ENCODE measurements at regions not wholly inside any gene's neighbourhood (a gene's known extent, or its start where the extent isn't known, plus 50 kb on each side); places are given as distances from the start of the nearest gene placed in this dataset.

DNA sequence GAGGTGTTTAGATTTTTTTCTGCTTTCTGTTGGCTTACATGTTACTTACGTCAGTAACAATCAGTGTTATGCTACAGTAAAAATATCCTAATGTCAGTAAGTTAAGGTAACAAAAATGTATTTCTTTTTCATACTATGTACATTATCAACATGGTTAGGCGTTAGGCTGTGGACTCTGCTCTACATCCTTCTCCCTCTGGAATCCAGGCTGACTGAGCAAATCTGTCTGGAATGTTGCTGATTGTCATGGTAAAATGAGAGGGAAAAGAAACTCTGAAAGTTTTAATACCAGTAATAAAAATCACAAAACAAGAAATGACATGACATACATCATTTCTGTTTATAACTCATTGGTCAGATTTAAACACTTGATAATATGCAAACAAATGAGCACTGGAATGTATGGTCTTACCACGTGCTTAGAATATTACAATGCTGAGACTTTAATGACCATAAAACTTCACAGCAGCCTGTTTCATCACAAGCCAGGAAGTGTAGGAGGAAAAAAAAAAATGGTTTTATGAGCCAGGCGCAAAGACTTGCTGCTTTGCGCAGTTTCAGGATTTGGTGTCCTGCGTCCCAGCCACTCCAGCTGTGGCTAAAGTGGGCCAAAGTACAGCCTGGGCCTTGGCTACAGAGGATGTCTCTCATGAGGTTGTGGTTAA lies 252.4 kb downstream of the FSIP2 start:
- intact Hi-C loops (cut with DNase I), result no loop called here
- WGBS, result 63% methylated on average over 6 of the region's 6 CpGs
- TF ChIP-seq POLR2A (IDR thresholded peaks at IDR 0.05) (no peak), POLR2AphosphoS5 (IDR thresholded peaks at IDR 0.05) (no peak)
- TF ChIP-seq, protein P1, sequence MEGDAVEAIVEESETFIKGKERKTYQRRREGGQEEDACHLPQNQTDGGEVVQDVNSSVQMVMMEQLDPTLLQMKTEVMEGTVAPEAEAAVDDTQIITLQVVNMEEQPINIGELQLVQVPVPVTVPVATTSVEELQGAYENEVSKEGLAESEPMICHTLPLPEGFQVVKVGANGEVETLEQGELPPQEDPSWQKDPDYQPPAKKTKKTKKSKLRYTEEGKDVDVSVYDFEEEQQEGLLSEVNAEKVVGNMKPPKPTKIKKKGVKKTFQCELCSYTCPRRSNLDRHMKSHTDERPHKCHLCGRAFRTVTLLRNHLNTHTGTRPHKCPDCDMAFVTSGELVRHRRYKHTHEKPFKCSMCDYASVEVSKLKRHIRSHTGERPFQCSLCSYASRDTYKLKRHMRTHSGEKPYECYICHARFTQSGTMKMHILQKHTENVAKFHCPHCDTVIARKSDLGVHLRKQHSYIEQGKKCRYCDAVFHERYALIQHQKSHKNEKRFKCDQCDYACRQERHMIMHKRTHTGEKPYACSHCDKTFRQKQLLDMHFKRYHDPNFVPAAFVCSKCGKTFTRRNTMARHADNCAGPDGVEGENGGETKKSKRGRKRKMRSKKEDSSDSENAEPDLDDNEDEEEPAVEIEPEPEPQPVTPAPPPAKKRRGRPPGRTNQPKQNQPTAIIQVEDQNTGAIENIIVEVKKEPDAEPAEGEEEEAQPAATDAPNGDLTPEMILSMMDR (IDR thresholded peaks at IDR 0.05), result no peak

DNA sequence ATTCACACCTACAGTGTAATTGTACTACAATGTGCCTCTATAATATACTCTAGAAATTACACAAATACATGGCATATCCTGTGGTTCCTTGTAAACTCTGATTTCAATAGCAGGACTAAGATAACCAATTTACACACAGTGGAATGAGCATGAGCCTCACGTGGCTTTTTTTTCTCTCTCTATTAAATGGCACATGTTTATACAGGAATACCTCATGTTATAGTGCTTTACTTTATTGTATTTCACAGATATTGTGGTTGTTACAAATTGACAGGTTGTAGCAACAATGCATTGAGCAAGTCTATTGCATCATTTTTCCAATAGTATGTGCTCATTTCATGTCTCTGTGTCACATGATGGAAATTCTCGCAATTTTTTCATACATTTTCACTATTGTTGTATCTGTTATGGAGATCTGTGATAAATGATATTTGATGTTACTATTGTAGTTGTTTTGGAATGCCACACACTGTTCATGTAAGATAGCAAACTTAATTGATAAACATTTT lies 260.0 kb downstream of the FSIP2 start:
- Histone ChIP-seq H3K9me3 (no peaks in the 10 kb centered on the region), H3K4me1 (replicated peaks) (no peaks in the 10 kb centered on the region), H3K27me3 (replicated peaks; ENCODE audit: insufficient read depth) (no peaks in the 10 kb centered on the region), H3K27ac (no peak overlapping the region), H3K4me3 (no peak overlapping the region), H3K36me3 (no peaks in the 10 kb centered on the region)
- DNase-seq (ENCODE audit: low spot score), result no peak
- TF ChIP-seq POLR2AphosphoS5 (IDR thresholded peaks at IDR 0.05) (no peak), POLR2A (IDR thresholded peaks at IDR 0.05) (no peak)
- TF ChIP-seq, protein P1 (IDR thresholded peaks at IDR 0.05), result no peak
- intact Hi-C loops (cut with DNase I), result no loop called here
- WGBS, result 68% methylated on average over 2 of the region's 2 CpGs

More for the DNA sequence above, 252.4 kb downstream of the FSIP2 start:
- Histone ChIP-seq H3K27me3 (replicated peaks; ENCODE audit: insufficient read depth) (no peaks in the 10 kb centered on the region), H3K4me3 (no peak overlapping the region), H3K27ac (no peak overlapping the region), H3K4me1 (replicated peaks) (no peaks in the 10 kb centered on the region), H3K36me3 (no peaks in the 10 kb centered on the region), H3K9me3 (no peaks in the 10 kb centered on the region)
- no peak for DNase-seq (ENCODE audit: low spot score)

- Histone ChIP-seq H3K27ac (no peak overlapping the region), H3K4me3 (no peak overlapping the region), H3K9me3 (no peaks in the 10 kb centered on the region), H3K27me3 (replicated peaks; ENCODE audit: insufficient read depth) (no peaks in the 10 kb centered on the region), H3K4me1 (replicated peaks) (no peaks in the 10 kb centered on the region), H3K36me3 (no peaks in the 10 kb centered on the region)
- no peak for DNase-seq (ENCODE audit: low spot score)
- intact Hi-C loops (cut with DNase I), result no loop called here
- TF ChIP-seq POLR2A (IDR thresholded peaks at IDR 0.05) (no peak), POLR2AphosphoS5 (IDR thresholded peaks at IDR 0.05) (no peak)
- TF ChIP-seq, protein P1 (IDR thresholded peaks at IDR 0.05), result no peak
- whole genome bisulfite sequencing, result 84% methylated on average over 2 of the region's 2 CpGs
Observed at GRCh38 chr2:186009341-186009740, 270.7 kb downstream of the FSIP2 start.

DNA sequence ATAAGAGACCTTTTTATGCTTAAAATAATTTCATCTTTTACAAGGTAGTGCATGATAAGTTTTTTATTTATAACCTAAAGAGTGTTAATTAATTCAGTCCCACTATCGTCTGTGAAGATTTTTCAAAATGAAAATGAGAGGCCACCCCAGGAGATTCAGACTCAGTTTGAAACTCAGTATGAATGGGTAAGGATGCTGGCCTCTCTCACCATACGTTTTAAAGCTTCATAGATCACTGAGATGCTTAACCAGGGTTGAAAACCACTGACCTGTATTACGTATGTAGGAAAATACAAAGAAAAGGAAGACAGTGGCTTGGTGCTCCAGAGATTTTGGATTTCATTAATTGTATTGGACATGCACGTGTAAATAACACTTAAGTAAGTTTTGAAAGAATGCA lies 278.7 kb downstream of the FSIP2 start:
- 85% methylated on average over 4 of the region's 4 CpGs for WGBS
- H3K9me3 ChIP-seq, result no peaks in the 10 kb centered on the region
- H3K27ac ChIP-seq, result no peak overlapping the region
- TF ChIP-seq POLR2A (IDR thresholded peaks at IDR 0.05) (no peak), POLR2AphosphoS5 (IDR thresholded peaks at IDR 0.05) (no peak)
- TF ChIP-seq, protein P1 (IDR thresholded peaks at IDR 0.05), result no peak
- intact Hi-C loops (cut with DNase I), result no loop called here
- no peak overlapping the region for H3K4me3 ChIP-seq
- H3K27me3 ChIP-seq (replicated peaks; ENCODE audit: insufficient read depth), result no peaks in the 10 kb centered on the region
- no peak for DNase-seq (ENCODE audit: low spot score)
- H3K4me1 ChIP-seq (replicated peaks), result no peaks in the 10 kb centered on the region
- no peaks in the 10 kb centered on the region for H3K36me3 ChIP-seq

- H3K27me3 ChIP-seq (replicated peaks; ENCODE audit: insufficient read depth), result no peaks in the 10 kb centered on the region
- no peak for DNase-seq (ENCODE audit: low spot score)
- H3K4me3 ChIP-seq, result no peak overlapping the region
- H3K9me3 ChIP-seq, result no peaks in the 10 kb centered on the region
- intact Hi-C loops (cut with DNase I), result no loop called here
- no peaks in the 10 kb centered on the region for H3K4me1 ChIP-seq (replicated peaks)
- no peaks in the 10 kb centered on the region for H3K36me3 ChIP-seq
- no peak for TF ChIP-seq POLR2AphosphoS5 (IDR thresholded peaks at IDR 0.05)
- no peak for TF ChIP-seq POLR2A (IDR thresholded peaks at IDR 0.05)
- TF ChIP-seq, protein P1 (IDR thresholded peaks at IDR 0.05), result no peak
- H3K27ac ChIP-seq, result no peak overlapping the region
Observed at GRCh38 chr2:186024921-186025320, 286.3 kb downstream of the FSIP2 start.

Measured in prostate gland (tissue), 2 donors.